Endothelial cell of umbilical vein (primary cell): ENCODE measurements at regions not wholly inside any gene's neighbourhood (a gene's known extent, or its start where the extent isn't known, plus 50 kb on each side); places are given as distances from the start of the nearest gene placed in this dataset.

Source experiments
- CTCF ChIP-seq, 2 donors: IDR thresholded peaks; 1 replicate in 1 of 2; 2 replicates in 1 of 2; pipeline ENCODE4 v1.5.1; 2011; ENCODE audit warnings: low read length in 2 of 2, mild to moderate bottlenecking in 2 of 2, moderate library complexity in 2 of 2, control low read depth in 1 of 2, inconsistent platforms in 1 of 2, low read depth in 1 of 2; ENCODE audit not compliant: insufficient read depth in 1 of 2; ENCODE audit errors: extremely low read depth in 1 of 2
- EZH2 ChIP-seq: IDR thresholded peaks from 2 replicates; pipeline ENCODE4 v1.6.1; 2012; ENCODE audit warnings: borderline replicate concordance, low read depth, mild to moderate bottlenecking, moderate library complexity, low read length, inconsistent platforms; ENCODE audit not compliant: severe bottlenecking
- FOS ChIP-seq: IDR thresholded peaks from 2 replicates; pipeline ENCODE4 v1.6.1; 2011; ENCODE audit warnings: mild to moderate bottlenecking, low read length, moderate library complexity, borderline replicate concordance; ENCODE audit not compliant: insufficient read depth
- MAX ChIP-seq: IDR thresholded peaks from 2 replicates; pipeline ENCODE4 v1.6.1; 2011; ENCODE audit not compliant: insufficient read depth, insufficient read length
- MYC ChIP-seq: IDR thresholded peaks from one replicate; pipeline ENCODE4 v1.6.1; 2011; ENCODE audit warnings: mild to moderate bottlenecking, low read depth, low read length
- POLR2A ChIP-seq: IDR thresholded peaks from 2 replicates; pipeline ENCODE4 v1.6.1; 2012; ENCODE audit warnings: low read depth, mild to moderate bottlenecking, control low read depth, low read length
- POLR2AphosphoS5 ChIP-seq: IDR thresholded peaks from 2 replicates; pipeline ENCODE4 v1.6.1; 2012; ENCODE audit warnings: low read depth, mild to moderate bottlenecking, control low read depth, low read length, moderate library complexity; ENCODE audit not compliant: insufficient read depth

- TF ChIP-seq POLR2AphosphoS5 (no peak), CTCF (IDR thresholded peaks at IDR 0.05; ENCODE audit: extremely low read depth in 1 of 2, insufficient read depth in 1 of 2, low read depth in 1 of 2, low read length in 2 of 2) (no peak), MAX (no peak), POLR2A (no peak), EZH2 (no peak), MYC (no peak), FOS (no peak)
These were observed 289.4 kb downstream of the ABCC12 start for GRCh38 chr16:47866423-47866822.
